ENCODE measurements at regions not wholly inside any gene's neighbourhood (a gene's known extent, or its start where the extent isn't known, plus 50 kb on each side); places are given as distances from the start of the nearest gene placed in this dataset.
A peak's percentile ranks its signal among the peaks of the same experiment; 100 is the strongest.

DNA sequence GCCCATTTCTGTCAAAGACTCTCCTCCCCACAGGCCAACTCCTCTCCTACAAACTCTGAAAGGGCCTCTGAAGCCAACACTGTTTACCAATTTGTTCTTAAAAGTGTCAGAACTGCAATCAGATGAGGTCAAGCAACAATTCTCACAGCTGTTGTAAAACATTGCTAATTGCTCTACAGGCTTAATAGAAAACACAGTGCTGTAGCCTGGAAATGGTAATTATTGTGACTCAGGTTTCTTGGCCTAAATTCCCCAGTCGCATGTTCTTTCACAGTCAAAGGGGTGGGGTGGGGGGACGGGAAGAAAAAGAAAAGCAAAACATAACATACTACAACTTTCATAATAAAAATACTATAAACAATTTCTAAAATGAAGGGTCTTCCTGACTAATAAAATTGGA, 343.2 kb downstream of the DMAC1 start:
- no peak overlapping the region for H3K4me3 ChIP-seq (replicated peaks in 1 of 4; ENCODE audit: control extremely low read depth in 1 of 4, insufficient read depth in 1 of 4, low read depth in 3 of 4, low read length in 4 of 4)
- H3K36me3 ChIP-seq (ENCODE audit: control insufficient read depth, insufficient read depth, low read length), result no peaks in the 10 kb centered on the region

DNA sequence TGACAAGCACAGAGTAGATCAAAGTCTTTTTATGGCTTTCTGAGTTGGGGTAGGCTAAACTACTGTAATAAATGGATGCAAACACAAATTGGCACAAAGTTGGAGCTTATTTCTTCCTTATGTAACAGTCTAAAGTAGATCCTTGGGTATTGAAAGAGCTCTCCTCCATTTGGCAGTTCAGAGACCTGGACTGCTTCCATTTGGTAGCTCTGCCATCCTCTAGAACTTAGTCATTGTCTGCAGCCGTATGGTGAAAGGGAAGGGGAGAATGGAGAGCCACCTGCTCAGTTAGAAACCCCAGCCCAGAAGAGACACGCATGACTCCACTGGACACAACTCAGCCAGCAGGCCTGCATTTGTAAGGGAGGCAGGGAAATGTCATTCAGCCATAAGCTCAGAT, 345.0 kb downstream of the DMAC1 start:
- Histone ChIP-seq H3K27me3 (ENCODE audit: control insufficient read depth, insufficient read depth, low read length) (no peaks in the 10 kb centered on the region), H4K20me1 (ENCODE audit: control insufficient read depth, extremely low read depth, insufficient read depth, low read length) (no peaks in the 10 kb centered on the region), H3K9ac (ENCODE audit: insufficient read depth, low read length) (no peak overlapping the region), H2AFZ (ENCODE audit: low read length) (no peak overlapping the region), H3K36me3 (ENCODE audit: control insufficient read depth, insufficient read depth, low read length) (no peaks in the 10 kb centered on the region), H3K9me3 (ENCODE audit: control insufficient read depth, insufficient read depth, low read depth, low read length) (no peaks in the 10 kb centered on the region), H3K4me3 (replicated peaks in 1 of 4; ENCODE audit: control extremely low read depth in 1 of 4, insufficient read depth in 1 of 4, low read depth in 3 of 4, low read length in 4 of 4) (no peak overlapping the region), H3K79me2 (ENCODE audit: control insufficient read depth, insufficient read depth, low read length) (no peaks in the 10 kb centered on the region), H3K27ac (ENCODE audit: insufficient read depth, low read length) (no peak overlapping the region), H3K4me2 (ENCODE audit: extremely low read depth, insufficient read depth, low read length) (no peak overlapping the region), H3K4me1 (ENCODE audit: control insufficient read depth, extremely low read depth, insufficient read depth, low read length) (no peaks in the 10 kb centered on the region)
- TF ChIP-seq, protein P1, sequence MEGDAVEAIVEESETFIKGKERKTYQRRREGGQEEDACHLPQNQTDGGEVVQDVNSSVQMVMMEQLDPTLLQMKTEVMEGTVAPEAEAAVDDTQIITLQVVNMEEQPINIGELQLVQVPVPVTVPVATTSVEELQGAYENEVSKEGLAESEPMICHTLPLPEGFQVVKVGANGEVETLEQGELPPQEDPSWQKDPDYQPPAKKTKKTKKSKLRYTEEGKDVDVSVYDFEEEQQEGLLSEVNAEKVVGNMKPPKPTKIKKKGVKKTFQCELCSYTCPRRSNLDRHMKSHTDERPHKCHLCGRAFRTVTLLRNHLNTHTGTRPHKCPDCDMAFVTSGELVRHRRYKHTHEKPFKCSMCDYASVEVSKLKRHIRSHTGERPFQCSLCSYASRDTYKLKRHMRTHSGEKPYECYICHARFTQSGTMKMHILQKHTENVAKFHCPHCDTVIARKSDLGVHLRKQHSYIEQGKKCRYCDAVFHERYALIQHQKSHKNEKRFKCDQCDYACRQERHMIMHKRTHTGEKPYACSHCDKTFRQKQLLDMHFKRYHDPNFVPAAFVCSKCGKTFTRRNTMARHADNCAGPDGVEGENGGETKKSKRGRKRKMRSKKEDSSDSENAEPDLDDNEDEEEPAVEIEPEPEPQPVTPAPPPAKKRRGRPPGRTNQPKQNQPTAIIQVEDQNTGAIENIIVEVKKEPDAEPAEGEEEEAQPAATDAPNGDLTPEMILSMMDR (conservative IDR thresholded peaks at IDR 0.05 in 1 of 2, IDR thresholded peaks at IDR 0.05 in 1 of 2; ENCODE audit: low read depth in 1 of 2, low read length in 2 of 2), result no peak
- no peak for TF ChIP-seq EZH2 (IDR thresholded peaks at IDR 0.05; ENCODE audit: low read length, missing control alignments)
- no peak for DNase-seq (ENCODE audit: low read depth in 2 of 2)

More for the DNA sequence above, 343.2 kb downstream of the DMAC1 start:
- no peak overlapping the region for H2AFZ ChIP-seq (ENCODE audit: low read length)
- no peaks in the 10 kb centered on the region for H3K9me3 ChIP-seq (ENCODE audit: control insufficient read depth, insufficient read depth, low read depth, low read length)
- no peaks in the 10 kb centered on the region for H3K4me1 ChIP-seq (ENCODE audit: control insufficient read depth, extremely low read depth, insufficient read depth, low read length)
- no peak overlapping the region for H3K27ac ChIP-seq (ENCODE audit: insufficient read depth, low read length)
- no peak for TF ChIP-seq EZH2 (IDR thresholded peaks at IDR 0.05; ENCODE audit: low read length, missing control alignments)
- TF ChIP-seq, protein P1 (conservative IDR thresholded peaks at IDR 0.05 in 1 of 2, IDR thresholded peaks at IDR 0.05 in 1 of 2; ENCODE audit: low read depth in 1 of 2, low read length in 2 of 2), result no peak
- DNase-seq (ENCODE audit: low read depth in 2 of 2), result peak in 1 of 2 donors; percentile 3
- no peak overlapping the region for H3K9ac ChIP-seq (ENCODE audit: insufficient read depth, low read length)
- no peak overlapping the region for H3K4me2 ChIP-seq (ENCODE audit: extremely low read depth, insufficient read depth, low read length)
- no peaks in the 10 kb centered on the region for H4K20me1 ChIP-seq (ENCODE audit: control insufficient read depth, extremely low read depth, insufficient read depth, low read length)
- H3K27me3 ChIP-seq (ENCODE audit: control insufficient read depth, insufficient read depth, low read length), result no peaks in the 10 kb centered on the region
- H3K79me2 ChIP-seq (ENCODE audit: control insufficient read depth, insufficient read depth, low read length), result no peaks in the 10 kb centered on the region

DNA sequence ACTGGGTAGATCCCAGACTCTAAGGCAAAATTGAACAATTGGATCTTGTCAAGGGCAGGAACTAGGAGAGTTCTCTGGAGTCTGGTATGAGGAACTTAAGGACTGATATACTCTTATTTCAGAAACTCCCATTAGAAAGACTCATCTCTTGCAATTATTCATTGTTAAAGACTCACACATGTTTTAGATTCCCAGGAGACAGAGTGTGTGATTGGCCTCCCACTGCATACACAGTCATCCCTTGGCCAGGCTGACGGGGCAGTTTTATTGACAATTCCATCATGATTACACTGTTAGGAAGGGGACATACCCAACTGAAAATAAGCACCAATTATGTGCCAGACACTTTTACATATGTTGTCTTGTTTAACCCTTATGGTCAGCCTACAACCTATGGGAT, 347.2 kb downstream of the DMAC1 start:
- no peak overlapping the region for H3K27ac ChIP-seq (ENCODE audit: insufficient read depth, low read length)
- no peak for TF ChIP-seq EZH2 (IDR thresholded peaks at IDR 0.05; ENCODE audit: low read length, missing control alignments)
- TF ChIP-seq, protein P1 (conservative IDR thresholded peaks at IDR 0.05 in 1 of 2, IDR thresholded peaks at IDR 0.05 in 1 of 2; ENCODE audit: low read depth in 1 of 2, low read length in 2 of 2), result no peak
- no peaks in the 10 kb centered on the region for H4K20me1 ChIP-seq (ENCODE audit: control insufficient read depth, extremely low read depth, insufficient read depth, low read length)
- H3K4me3 ChIP-seq (replicated peaks in 1 of 4; ENCODE audit: control extremely low read depth in 1 of 4, insufficient read depth in 1 of 4, low read depth in 3 of 4, low read length in 4 of 4), result no peak overlapping the region
- H3K36me3 ChIP-seq (ENCODE audit: control insufficient read depth, insufficient read depth, low read length), result no peaks in the 10 kb centered on the region
- no peaks in the 10 kb centered on the region for H3K27me3 ChIP-seq (ENCODE audit: control insufficient read depth, insufficient read depth, low read length)
- no peaks in the 10 kb centered on the region for H3K79me2 ChIP-seq (ENCODE audit: control insufficient read depth, insufficient read depth, low read length)
- no peak overlapping the region for H3K4me2 ChIP-seq (ENCODE audit: extremely low read depth, insufficient read depth, low read length)
- no peaks in the 10 kb centered on the region for H3K9me3 ChIP-seq (ENCODE audit: control insufficient read depth, insufficient read depth, low read depth, low read length)
- no peak overlapping the region for H3K9ac ChIP-seq (ENCODE audit: insufficient read depth, low read length)
- H2AFZ ChIP-seq (ENCODE audit: low read length), result no peak overlapping the region
- peak; percentile 44 to 50 for DNase-seq (ENCODE audit: low read depth in 2 of 2)
- H3K4me1 ChIP-seq (ENCODE audit: control insufficient read depth, extremely low read depth, insufficient read depth, low read length), result no peaks in the 10 kb centered on the region

Data from fibroblast of lung (primary cell).